GM12878 (cell line): ENCODE measurements at regions not wholly inside any gene's neighbourhood (a gene's known extent, or its start where the extent isn't known, plus 50 kb on each side); places are given as distances from the start of the nearest gene placed in this dataset.

ENCODE experiments used
- ATAC-seq: fragments of 200-7000 bp; cut with Tn5 transposase; 3 replicates; pipeline ENCODE4 v1.9.1; 2020; ENCODE audit warnings: mild to moderate bottlenecking, moderate library complexity
- BruUV-seq: library from RNA; stranded (reverse); fragments of 400-500 nt; replicated peaks from 2 replicates; lab custom pipeline; 2021; lab: Mats Ljungman, UMichigan
- CTCF ChIA-PET: fragments of 300-600 bp; sonication (Branson Sonifier 250); formaldehyde crosslinking; extraction: SDS; loops from one replicate; lab custom pipeline; 2021; ENCODE audit warnings: inconsistent platforms; lab: Yijun Ruan, JAX
- POLR2A ChIA-PET: fragments of 350-600 bp; formaldehyde crosslinking; extraction: SDS; loops from one replicate; lab custom pipeline; 2021; ENCODE audit warnings: inconsistent platforms; lab: Charles Lee
- RAD21 ChIA-PET: fragments of 300-600 bp; sonication (Branson Sonifier 250); formaldehyde crosslinking; loops from one replicate; lab custom pipeline; 2023; ENCODE audit warnings: antibody characterized with exemption; ENCODE audit not compliant: unreplicated experiment; lab: Charles Lee
- SMC1A ChIA-PET: fragments of 300-600 bp; sonication (Branson Sonifier 250); formaldehyde crosslinking; loops from one replicate; lab custom pipeline; 2023; ENCODE audit not compliant: unreplicated experiment, uncharacterized antibody; lab: Charles Lee
- DNase-seq: peaks from one replicate; pipeline ENCODE4 v3.0.0-alpha.2; 2011; ENCODE audit warnings: low read depth, low spot score
- FAIRE-seq: peaks from 3 replicates; lab custom pipeline; 2011; peaks lifted over from hg19 to GRCh38; lab: Jason Lieb, UNC
- H2AFZ ChIP-seq: 2 replicates; pipeline ENCODE4 v1.6.0; 2011; ENCODE audit warnings: low read depth, low read length, control low read depth; ENCODE audit not compliant: control insufficient read depth
- H3K27ac ChIP-seq: 2 replicates; pipeline ENCODE4 v1.5.1; 2011; ENCODE audit warnings: control low read depth; ENCODE audit not compliant: control insufficient read depth, insufficient read depth
- H3K27me3 ChIP-seq, 2 experiments: replicated peaks in 1 of 2; 2 replicates each; pipeline versions ENCODE4 v1.6.0 to v1.6.1; 2011; ENCODE audit warnings: low read length in 1 of 2; ENCODE audit not compliant: control insufficient read depth in 2 of 2, insufficient read depth in 2 of 2
- H3K36me3 ChIP-seq, 2 experiments: 2 replicates each; pipeline ENCODE4 v1.5.1; 2011; ENCODE audit warnings: low read length in 1 of 2; ENCODE audit not compliant: control insufficient read depth in 2 of 2, insufficient read depth in 2 of 2
- H3K4me1 ChIP-seq: 2 replicates; pipeline ENCODE4 v1.6.1; 2011; ENCODE audit warnings: mild to moderate bottlenecking, low read length, moderate library complexity, mixed read lengths; ENCODE audit not compliant: control insufficient read depth, insufficient read depth
- H3K4me2 ChIP-seq: 2 replicates; pipeline ENCODE4 v1.6.0; 2011; ENCODE audit warnings: control low read depth; ENCODE audit not compliant: control insufficient read depth, insufficient read depth
- H3K4me3 ChIP-seq: fragments of 200-600 bp; sonication (generic); 2 replicates; pipeline ENCODE4 v1.5.1; 2016
- H3K79me2 ChIP-seq: 2 replicates; pipeline ENCODE4 v1.6.0; 2011; ENCODE audit warnings: low read length; ENCODE audit not compliant: control insufficient read depth, insufficient read depth
- H3K9ac ChIP-seq: 2 replicates; pipeline ENCODE4 v1.8.0; 2011; ENCODE audit warnings: low read length, control low read depth, mixed read lengths; ENCODE audit not compliant: control insufficient read depth, insufficient read depth
- H3K9me3 ChIP-seq: replicated peaks from 3 replicates; pipeline ENCODE4 v1.5.1; 2011; ENCODE audit warnings: mild to moderate bottlenecking, low read length; ENCODE audit not compliant: control insufficient read depth, insufficient read depth
- H4K20me1 ChIP-seq: 2 replicates; pipeline ENCODE4 v1.6.0; 2011; ENCODE audit not compliant: control insufficient read depth, insufficient read depth
- ATF2 ChIP-seq: IDR thresholded peaks from 2 replicates; pipeline ENCODE4 v1.6.1; 2012; ENCODE audit warnings: low read length, inconsistent platforms
- EGR1 ChIP-seq, 2 experiments: IDR thresholded peaks; 1 replicate in 1 of 2; 2 replicates in 1 of 2; pipeline ENCODE4 v1.6.1; 2011 to 2012; ENCODE audit warnings: low read depth in 2 of 2, low read length in 2 of 2, borderline replicate concordance in 1 of 2, mild to moderate bottlenecking in 1 of 2, moderate library complexity in 1 of 2
- ETV6 ChIP-seq, 2 experiments: fragments of 450-650 bp in 1 of 2; IDR thresholded peaks in 1 of 2; conservative IDR thresholded peaks in 1 of 2; 2 replicates each; pipeline ENCODE4 v1.6.1; 2014; ENCODE audit warnings: antibody characterized with exemption in 1 of 2, borderline replicate concordance in 1 of 2, low read depth in 1 of 2, mild to moderate bottlenecking in 1 of 2, moderate library complexity in 1 of 2
- HCFC1 ChIP-seq: fragments of 150-350 bp; IDR thresholded peaks from 2 replicates; pipeline ENCODE4 v1.6.1; 2014; ENCODE audit warnings: low read length
- KDM1A ChIP-seq: fragments of 200-600 bp; sonication (generic); IDR thresholded peaks from 2 replicates; pipeline ENCODE4 v1.6.1; 2016; ENCODE audit warnings: borderline replicate concordance
- RUNX3 ChIP-seq: IDR thresholded peaks from 2 replicates; pipeline ENCODE4 v1.6.1; 2012; ENCODE audit warnings: low read length, inconsistent platforms
- whole genome bisulfite sequencing: methylation state at CpG from one replicate; pipeline ENCODE4 v1.1.6; 2016; ENCODE audit warnings: low lambda C conversion rate; ENCODE audit not compliant: insufficient replicate concordance, insufficient coverage; ENCODE audit errors: missing lambda C conversion rate; 5-methylcytosine and 5-hydroxymethylcytosine counted together
- in situ Hi-C: fragments of 300-500 bp; cut with MboI; formaldehyde crosslinking; loops from 9 replicates; pipeline ENCODE4 v1.14.3; 2018; ENCODE audit warnings: mixed read lengths
- intact Hi-C: fragments of 100-400 bp; cut with micrococcal nuclease; formaldehyde crosslinking; loops from one replicate; pipeline ENCODE4 v1.14.2; 2022; ENCODE audit not compliant: unreplicated experiment
- TF ChIP-seq, protein P1 (sequence below): fragments of 450-650 bp; IDR thresholded peaks from 2 replicates; pipeline ENCODE4 v1.6.1; 2016; ENCODE audit warnings: mild to moderate bottlenecking

- intact Hi-C loops, result no loop called here
- no peak overlapping the region for H2AFZ ChIP-seq
- H3K9me3 ChIP-seq, result no peaks in the 10 kb centered on the region
- H4K20me1 ChIP-seq, result no peaks in the 10 kb centered on the region
- 36% methylated on average over 6 of the region's 6 CpGs for WGBS
- TF ChIP-seq ETV6 (conservative IDR thresholded peaks at IDR 0.05 in 1 of 2, IDR thresholded peaks at IDR 0.05 in 1 of 2; ENCODE audit: borderline replicate concordance in 1 of 2, low read depth in 1 of 2) (no peak), ATF2 (no peak), HCFC1 (no peak)
- TF ChIP-seq, all 136 proteins: peak for 0
- Histone ChIP-seq H3K9ac (no peak overlapping the region), H3K79me2 (no peaks in the 10 kb centered on the region), H3K27me3 (peaks cover 0 to 2% of the 10 kb centered on the region in 2 experiments; a peak in 2 of 4 replicates), H3K27ac (no peak overlapping the region), H3K4me3 (no peak overlapping the region), H3K4me1 (no peaks in the 10 kb centered on the region), H3K4me2 (no peak overlapping the region), H3K36me3 (no peaks in the 10 kb centered on the region)
- in situ Hi-C loops, result no loop called here
- ChIA-PET RAD21 (interaction anchor here (0.6 kb wide), 1 partner anchor 18 kb away, joined by 4 read pairs; no protein-coding TSS in a partner anchor), SMC1A (interaction anchor here (1.0 kb wide), 1 partner anchor 9 kb away, joined by 3 read pairs; no protein-coding TSS in a partner anchor), POLR2A (no interaction called here), CTCF (no interaction called here)
- ATAC-seq (no peak), FAIRE-seq (no peak), DNase-seq (no peak)
- no TSS peak for BruUV-seq
Observed at GRCh38 chr6:2536451-2536850, 214.3 kb downstream of the MYLK4 start.

DNA sequence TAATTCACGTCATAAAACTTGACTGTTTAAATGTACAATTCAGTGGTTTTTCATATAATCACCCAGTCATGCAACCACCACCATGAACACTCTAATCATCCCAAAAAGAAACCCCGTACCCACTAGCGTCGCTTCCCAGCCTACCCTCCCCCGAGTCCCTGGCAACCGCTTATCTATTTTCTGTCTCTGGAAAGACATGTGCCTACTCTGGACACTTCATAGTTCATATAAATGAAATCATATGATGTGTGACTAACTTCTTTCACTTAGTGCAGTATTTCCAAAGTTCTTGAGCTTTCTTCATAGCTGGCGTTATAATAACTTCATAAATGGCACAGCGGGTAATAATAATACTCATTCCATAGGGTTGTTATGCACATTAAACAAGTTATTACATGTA is 215.2 kb downstream of the MYLK4 start:
- 54% methylated on average over 8 of the region's 8 CpGs for WGBS
- H4K20me1 ChIP-seq, result no peaks in the 10 kb centered on the region
- H3K4me2 ChIP-seq, result no peak overlapping the region
- FAIRE-seq (no peak), DNase-seq (no peak), ATAC-seq (no peak)
- H3K36me3 ChIP-seq, result no peaks in the 10 kb centered on the region
- ChIA-PET POLR2A (no interaction called here), CTCF (no interaction called here), RAD21 (no interaction called here), SMC1A (interaction anchor here (0.9 kb wide), 1 partner anchor 12 kb away, joined by 3 read pairs; no protein-coding TSS in a partner anchor)
- H3K9ac ChIP-seq, result no peak overlapping the region
- no peak overlapping the region for H3K4me3 ChIP-seq
- H2AFZ ChIP-seq, result no peak overlapping the region
- BruUV-seq, result no TSS peak
- no peaks in the 10 kb centered on the region for H3K4me1 ChIP-seq
- no peaks in the 10 kb centered on the region for H3K79me2 ChIP-seq
- no peak overlapping the region for H3K27ac ChIP-seq
- peaks cover 0 to 2% of the 10 kb centered on the region in 2 experiments; a peak in 2 of 4 replicates for H3K27me3 ChIP-seq
- in situ Hi-C loops (no loop called here), intact Hi-C loops (no loop called here)
- no peak for TF ChIP-seq EGR1 (IDR thresholded peaks at IDR 0.05; ENCODE audit: borderline replicate concordance in 1 of 2, low read depth in 2 of 2, low read length in 2 of 2)
- TF ChIP-seq RUNX3, result no peak
- TF ChIP-seq KDM1A, result no peak
- TF ChIP-seq, protein P1, sequence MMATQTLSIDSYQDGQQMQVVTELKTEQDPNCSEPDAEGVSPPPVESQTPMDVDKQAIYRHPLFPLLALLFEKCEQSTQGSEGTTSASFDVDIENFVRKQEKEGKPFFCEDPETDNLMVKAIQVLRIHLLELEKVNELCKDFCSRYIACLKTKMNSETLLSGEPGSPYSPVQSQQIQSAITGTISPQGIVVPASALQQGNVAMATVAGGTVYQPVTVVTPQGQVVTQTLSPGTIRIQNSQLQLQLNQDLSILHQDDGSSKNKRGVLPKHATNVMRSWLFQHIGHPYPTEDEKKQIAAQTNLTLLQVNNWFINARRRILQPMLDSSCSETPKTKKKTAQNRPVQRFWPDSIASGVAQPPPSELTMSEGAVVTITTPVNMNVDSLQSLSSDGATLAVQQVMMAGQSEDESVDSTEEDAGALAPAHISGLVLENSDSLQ, result no peak
- no peaks in the 10 kb centered on the region for H3K9me3 ChIP-seq
